ENCODE measurements at regions not wholly inside any gene's neighbourhood (a gene's known extent, or its start where the extent isn't known, plus 50 kb on each side); places are given as distances from the start of the nearest gene placed in this dataset.

DNA sequence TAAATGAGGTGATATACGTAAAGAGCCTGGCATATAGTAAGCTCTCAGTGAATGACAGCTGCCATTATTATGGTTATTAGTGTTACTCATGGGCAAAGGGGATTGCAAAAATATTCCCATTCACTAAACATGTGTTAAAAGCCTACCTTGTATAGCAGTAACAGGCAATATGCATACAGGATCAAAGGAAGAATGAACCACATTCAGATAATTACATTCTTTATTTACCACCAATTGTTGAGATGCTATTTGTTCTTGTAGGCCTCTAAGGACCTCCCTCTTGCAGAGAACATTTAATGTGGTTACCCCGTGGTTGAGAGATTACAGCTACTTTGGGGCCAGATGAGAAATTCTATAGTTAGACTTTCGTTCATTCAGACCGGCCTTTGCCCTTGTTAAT, 82.7 kb upstream of the DRD2 start:
- Histone ChIP-seq H3K4me3 (ENCODE audit: control insufficient read depth in 2 of 3, extremely low read depth in 1 of 3, insufficient read depth in 2 of 3, low read depth in 1 of 3, low read length in 3 of 3) (no peak overlapping the region), H3K4me2 (ENCODE audit: control insufficient read depth, extremely low read depth, insufficient read depth, low read depth, low read length) (no peak overlapping the region), H2AFZ (ENCODE audit: control insufficient read depth, low read length) (no peak overlapping the region), H3K27me3 (ENCODE audit: control insufficient read depth, extremely low read depth, insufficient read depth, low read length) (no peaks in the 10 kb centered on the region), H3K4me1 (ENCODE audit: control insufficient read depth, extremely low read depth, insufficient read depth, low read length) (peaks cover 25% of the 10 kb centered on the region), H3K9ac (ENCODE audit: control insufficient read depth, extremely low read depth, insufficient read depth, low read length) (no peak overlapping the region), H3K79me2 (ENCODE audit: control insufficient read depth, insufficient read depth, low read length) (no peaks in the 10 kb centered on the region), H3K27ac (ENCODE audit: control insufficient read depth, insufficient read depth, low read length) (no peak overlapping the region), H3K9me3 (ENCODE audit: control insufficient read depth, low read depth, low read length) (no peaks in the 10 kb centered on the region), H3K36me3 (ENCODE audit: control insufficient read depth in 2 of 2, extremely low read depth in 1 of 2, insufficient read depth in 2 of 2, low read length in 2 of 2) (no peaks in the 10 kb centered on the region), H4K20me1 (ENCODE audit: control insufficient read depth, extremely low read depth, insufficient read depth, low read length) (no peaks in the 10 kb centered on the region), H3K9me1 (ENCODE audit: control insufficient read depth, extremely low read depth, insufficient read depth, low read length) (no peaks in the 10 kb centered on the region)
- TF ChIP-seq, protein P1, sequence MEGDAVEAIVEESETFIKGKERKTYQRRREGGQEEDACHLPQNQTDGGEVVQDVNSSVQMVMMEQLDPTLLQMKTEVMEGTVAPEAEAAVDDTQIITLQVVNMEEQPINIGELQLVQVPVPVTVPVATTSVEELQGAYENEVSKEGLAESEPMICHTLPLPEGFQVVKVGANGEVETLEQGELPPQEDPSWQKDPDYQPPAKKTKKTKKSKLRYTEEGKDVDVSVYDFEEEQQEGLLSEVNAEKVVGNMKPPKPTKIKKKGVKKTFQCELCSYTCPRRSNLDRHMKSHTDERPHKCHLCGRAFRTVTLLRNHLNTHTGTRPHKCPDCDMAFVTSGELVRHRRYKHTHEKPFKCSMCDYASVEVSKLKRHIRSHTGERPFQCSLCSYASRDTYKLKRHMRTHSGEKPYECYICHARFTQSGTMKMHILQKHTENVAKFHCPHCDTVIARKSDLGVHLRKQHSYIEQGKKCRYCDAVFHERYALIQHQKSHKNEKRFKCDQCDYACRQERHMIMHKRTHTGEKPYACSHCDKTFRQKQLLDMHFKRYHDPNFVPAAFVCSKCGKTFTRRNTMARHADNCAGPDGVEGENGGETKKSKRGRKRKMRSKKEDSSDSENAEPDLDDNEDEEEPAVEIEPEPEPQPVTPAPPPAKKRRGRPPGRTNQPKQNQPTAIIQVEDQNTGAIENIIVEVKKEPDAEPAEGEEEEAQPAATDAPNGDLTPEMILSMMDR (optimal IDR thresholded peaks at IDR 0.05 in 1 of 3, IDR thresholded peaks at IDR 0.05 in 1 of 3, conservative IDR thresholded peaks at IDR 0.05 in 1 of 3; ENCODE audit: extremely low read depth in 1 of 3, insufficient read depth in 2 of 3, low read length in 3 of 3), result no peak
- no peak for TF ChIP-seq EZH2 (IDR thresholded peaks at IDR 0.05; ENCODE audit: low read length)
- dilution Hi-C loops (cut with MboI; ENCODE audit: extremely low pct_ligation_motif_present, low sequenced_read_pairs), result no loop called here
- FAIRE-seq (no peak), DNase-seq (ENCODE audit: low read depth, low spot score) (no peak)

DNA sequence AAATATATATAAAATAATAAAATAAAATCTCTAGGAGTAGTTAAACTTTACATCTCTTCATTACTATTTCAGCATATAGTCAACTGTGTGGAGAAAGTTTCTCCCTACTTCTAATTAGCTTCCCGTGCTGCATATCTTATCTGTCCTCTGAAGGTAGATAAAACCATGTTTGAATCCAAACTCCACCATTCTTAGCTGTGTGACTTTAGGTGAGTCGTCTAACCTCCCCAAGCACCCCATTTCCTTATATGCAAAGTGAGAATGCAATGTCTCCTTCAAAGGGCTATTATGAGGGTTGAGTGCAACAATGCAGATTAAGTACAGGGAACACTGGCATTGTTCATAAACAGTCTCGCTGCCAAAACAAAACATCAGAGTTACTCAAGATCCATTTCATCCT, 80.8 kb upstream of the DRD2 start:
- H4K20me1 ChIP-seq (ENCODE audit: control insufficient read depth, extremely low read depth, insufficient read depth, low read length), result no peaks in the 10 kb centered on the region
- no peaks in the 10 kb centered on the region for H3K36me3 ChIP-seq (ENCODE audit: control insufficient read depth in 2 of 2, extremely low read depth in 1 of 2, insufficient read depth in 2 of 2, low read length in 2 of 2)
- DNase-seq (ENCODE audit: low read depth, low spot score) (no peak), FAIRE-seq (no peak)
- H3K27ac ChIP-seq (ENCODE audit: control insufficient read depth, insufficient read depth, low read length), result no peak overlapping the region
- no peaks in the 10 kb centered on the region for H3K79me2 ChIP-seq (ENCODE audit: control insufficient read depth, insufficient read depth, low read length)
- no peak overlapping the region for H3K4me3 ChIP-seq (ENCODE audit: control insufficient read depth in 2 of 3, extremely low read depth in 1 of 3, insufficient read depth in 2 of 3, low read depth in 1 of 3, low read length in 3 of 3)
- H3K4me1 ChIP-seq (ENCODE audit: control insufficient read depth, extremely low read depth, insufficient read depth, low read length), result peaks cover 22% of the 10 kb centered on the region
- no peaks in the 10 kb centered on the region for H3K9me3 ChIP-seq (ENCODE audit: control insufficient read depth, low read depth, low read length)
- TF ChIP-seq, protein P1 (optimal IDR thresholded peaks at IDR 0.05 in 1 of 3, IDR thresholded peaks at IDR 0.05 in 1 of 3, conservative IDR thresholded peaks at IDR 0.05 in 1 of 3; ENCODE audit: extremely low read depth in 1 of 3, insufficient read depth in 2 of 3, low read length in 3 of 3), result no peak
- no peak for TF ChIP-seq EZH2 (IDR thresholded peaks at IDR 0.05; ENCODE audit: low read length)
- no peak overlapping the region for H2AFZ ChIP-seq (ENCODE audit: control insufficient read depth, low read length)
- dilution Hi-C loops (cut with MboI; ENCODE audit: extremely low pct_ligation_motif_present, low sequenced_read_pairs), result no loop called here
- no peak overlapping the region for H3K9ac ChIP-seq (ENCODE audit: control insufficient read depth, extremely low read depth, insufficient read depth, low read length)
- no peaks in the 10 kb centered on the region for H3K9me1 ChIP-seq (ENCODE audit: control insufficient read depth, extremely low read depth, insufficient read depth, low read length)
- no peak overlapping the region for H3K4me2 ChIP-seq (ENCODE audit: control insufficient read depth, extremely low read depth, insufficient read depth, low read depth, low read length)
- H3K27me3 ChIP-seq (ENCODE audit: control insufficient read depth, extremely low read depth, insufficient read depth, low read length), result no peaks in the 10 kb centered on the region
